Suprapubic skin (tissue), 3 donors: ENCODE measurements at regions not wholly inside any gene's neighbourhood (a gene's known extent, or its start where the extent isn't known, plus 50 kb on each side); places are given as distances from the start of the nearest gene placed in this dataset.

Source experiments
- POLR2A ChIP-seq, 2 donors: fragments of 450-650 bp; IDR thresholded peaks; one replicate each; pipeline ENCODE4 v1.6.1; 2017; ENCODE audit warnings: antibody characterized with exemption in 2 of 2, mild to moderate bottlenecking in 2 of 2, moderate library complexity in 2 of 2
- TF ChIP-seq, protein P1 (sequence below), 2 donors: fragments of 200-600 bp in 1 of 2; fragments of 450-650 bp in 1 of 2; sonication (generic) in 1 of 2; IDR thresholded peaks; one replicate each; pipeline ENCODE4 v1.5.1; 2016 to 2019; ENCODE audit warnings: antibody characterized with exemption in 2 of 2, mild to moderate bottlenecking in 1 of 2, moderate library complexity in 1 of 2

DNA sequence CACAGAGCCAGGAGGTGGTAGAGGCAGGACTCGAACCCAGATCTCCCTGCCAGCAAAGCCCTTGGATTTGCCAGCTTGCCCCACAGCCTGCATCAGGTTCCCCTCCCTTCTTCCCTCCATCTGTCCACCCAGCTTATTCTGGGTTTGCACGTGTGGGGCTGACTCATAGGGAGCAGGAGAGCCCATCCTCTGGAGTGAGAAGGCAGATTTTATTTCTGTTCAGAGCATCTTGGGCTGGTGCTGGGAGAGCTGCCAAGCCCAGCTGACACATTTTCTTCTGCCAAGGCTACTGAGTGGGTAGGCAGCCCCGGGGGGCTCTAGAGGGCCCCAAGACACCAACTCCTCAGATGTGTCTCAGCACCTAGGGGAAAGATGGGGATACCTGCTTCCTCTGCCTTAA lies 106.3 kb upstream of the CRHR1 start:
- TF ChIP-seq, protein P1, sequence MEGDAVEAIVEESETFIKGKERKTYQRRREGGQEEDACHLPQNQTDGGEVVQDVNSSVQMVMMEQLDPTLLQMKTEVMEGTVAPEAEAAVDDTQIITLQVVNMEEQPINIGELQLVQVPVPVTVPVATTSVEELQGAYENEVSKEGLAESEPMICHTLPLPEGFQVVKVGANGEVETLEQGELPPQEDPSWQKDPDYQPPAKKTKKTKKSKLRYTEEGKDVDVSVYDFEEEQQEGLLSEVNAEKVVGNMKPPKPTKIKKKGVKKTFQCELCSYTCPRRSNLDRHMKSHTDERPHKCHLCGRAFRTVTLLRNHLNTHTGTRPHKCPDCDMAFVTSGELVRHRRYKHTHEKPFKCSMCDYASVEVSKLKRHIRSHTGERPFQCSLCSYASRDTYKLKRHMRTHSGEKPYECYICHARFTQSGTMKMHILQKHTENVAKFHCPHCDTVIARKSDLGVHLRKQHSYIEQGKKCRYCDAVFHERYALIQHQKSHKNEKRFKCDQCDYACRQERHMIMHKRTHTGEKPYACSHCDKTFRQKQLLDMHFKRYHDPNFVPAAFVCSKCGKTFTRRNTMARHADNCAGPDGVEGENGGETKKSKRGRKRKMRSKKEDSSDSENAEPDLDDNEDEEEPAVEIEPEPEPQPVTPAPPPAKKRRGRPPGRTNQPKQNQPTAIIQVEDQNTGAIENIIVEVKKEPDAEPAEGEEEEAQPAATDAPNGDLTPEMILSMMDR (IDR thresholded peaks at IDR 0.05), result no peak
- no peak for TF ChIP-seq POLR2A (IDR thresholded peaks at IDR 0.05)
